CD4-positive, alpha-beta T cell treated with Interferon gamma for 1 hour (primary cell): ENCODE measurements at regions not wholly inside any gene's neighbourhood (a gene's known extent, or its start where the extent isn't known, plus 50 kb on each side); places are given as distances from the start of the nearest gene placed in this dataset.
"Not testable (repeated sequence)": the region's sequence is repeated elsewhere in the genome, so short reads cannot be mapped to it uniquely, and the experiment has no call there.

Experiments
- DNase-seq: peaks from one replicate; pipeline ENCODE4 v3.0.0-alpha.2; 2020

- no peak for DNase-seq
Measured at GRCh38 chr20:4635781-4636180, 50.5 kb upstream of the PRNP start.

GRCh38 chr20:4635342-4635741 is 50.9 kb upstream of the PRNP start:
- no peak for DNase-seq

- no peak for DNase-seq
Measured at GRCh38 chr20:4633780-4634179, 52.5 kb upstream of the PRNP start.

- DNase-seq: no peak
Measured at GRCh38 chr20:4633379-4633778, 52.9 kb upstream of the PRNP start.

- DNase-seq: no peak
Measured at GRCh38 chr20:4632876-4633275, 53.4 kb upstream of the PRNP start.

GRCh38 chr20:4626228-4626627 is 60.0 kb upstream of the PRNP start:
- DNase-seq: no peak

GRCh38 chr20:4625687-4626086 is 60.6 kb upstream of the PRNP start:
- DNase-seq: no peak

GRCh38 chr20:4624675-4625336 is 61.5 kb upstream of the PRNP start:
- DNase-seq: not testable (repeated sequence)

GRCh38 chr20:4619144-4619543 is 67.1 kb upstream of the PRNP start:
- DNase-seq: not testable (repeated sequence)

GRCh38 chr20:4617484-4617883 is 68.8 kb upstream of the PRNP start:
- DNase-seq: no peak

- DNase-seq: no peak
Measured at GRCh38 chr20:4617019-4617418, 69.2 kb upstream of the PRNP start.

GRCh38 chr20:4613718-4614620 is 72.3 kb upstream of the PRNP start:
- peak; percentile 66 for DNase-seq

- no peak for DNase-seq
Measured at GRCh38 chr20:4613184-4613583, 73.1 kb upstream of the PRNP start.

GRCh38 chr20:4610871-4611270 is 75.4 kb upstream of the PRNP start:
- DNase-seq: no peak

GRCh38 chr20:4609511-4609910 is 76.7 kb upstream of the PRNP start:
- no peak for DNase-seq

GRCh38 chr20:4608861-4609260 is 77.4 kb upstream of the PRNP start:
- DNase-seq: no peak

- DNase-seq: peak; percentile 45
Measured at GRCh38 chr20:4607287-4607713, 79.0 kb upstream of the PRNP start.

- DNase-seq: no peak
Measured at GRCh38 chr20:4606051-4606450, 80.2 kb upstream of the PRNP start.

GRCh38 chr20:4605166-4605565 is 81.1 kb upstream of the PRNP start:
- DNase-seq: no peak

- no peak for DNase-seq
Measured at GRCh38 chr20:4604580-4604979, 81.7 kb upstream of the PRNP start.

GRCh38 chr20:4603724-4604123 is 82.5 kb upstream of the PRNP start:
- no peak for DNase-seq

GRCh38 chr20:4602297-4602631 is 84.0 kb upstream of the PRNP start:
- DNase-seq: no peak

- no peak for DNase-seq
Measured at GRCh38 chr20:4601630-4602296, 84.5 kb upstream of the PRNP start.
